ENCODE measurements at regions not wholly inside any gene's neighbourhood (a gene's known extent, or its start where the extent isn't known, plus 50 kb on each side); places are given as distances from the start of the nearest gene placed in this dataset.

- TF ChIP-seq, protein P1, sequence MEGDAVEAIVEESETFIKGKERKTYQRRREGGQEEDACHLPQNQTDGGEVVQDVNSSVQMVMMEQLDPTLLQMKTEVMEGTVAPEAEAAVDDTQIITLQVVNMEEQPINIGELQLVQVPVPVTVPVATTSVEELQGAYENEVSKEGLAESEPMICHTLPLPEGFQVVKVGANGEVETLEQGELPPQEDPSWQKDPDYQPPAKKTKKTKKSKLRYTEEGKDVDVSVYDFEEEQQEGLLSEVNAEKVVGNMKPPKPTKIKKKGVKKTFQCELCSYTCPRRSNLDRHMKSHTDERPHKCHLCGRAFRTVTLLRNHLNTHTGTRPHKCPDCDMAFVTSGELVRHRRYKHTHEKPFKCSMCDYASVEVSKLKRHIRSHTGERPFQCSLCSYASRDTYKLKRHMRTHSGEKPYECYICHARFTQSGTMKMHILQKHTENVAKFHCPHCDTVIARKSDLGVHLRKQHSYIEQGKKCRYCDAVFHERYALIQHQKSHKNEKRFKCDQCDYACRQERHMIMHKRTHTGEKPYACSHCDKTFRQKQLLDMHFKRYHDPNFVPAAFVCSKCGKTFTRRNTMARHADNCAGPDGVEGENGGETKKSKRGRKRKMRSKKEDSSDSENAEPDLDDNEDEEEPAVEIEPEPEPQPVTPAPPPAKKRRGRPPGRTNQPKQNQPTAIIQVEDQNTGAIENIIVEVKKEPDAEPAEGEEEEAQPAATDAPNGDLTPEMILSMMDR (IDR thresholded peaks at IDR 0.05), result no peak
- TF ChIP-seq POLR2A (IDR thresholded peaks at IDR 0.05), result no peak
Measured at GRCh38 chr4:114093221-114093715, 113.8 kb upstream of the ARSJ start.

Measured in testis (tissue), 2 donors.